TTC549 (cell line): ENCODE measurements at regions not wholly inside any gene's neighbourhood (a gene's known extent, or its start where the extent isn't known, plus 50 kb on each side); places are given as distances from the start of the nearest gene placed in this dataset.
"Not testable (repeated sequence)": the region's sequence is repeated elsewhere in the genome, so short reads cannot be mapped to it uniquely, and the experiment has no call there.

Experiments used
- FAIRE-seq: peaks from 2 replicates; lab custom pipeline; 2012; peaks lifted over from hg19 to GRCh38; lab: Jason Lieb, UNC

- FAIRE-seq = no peak
Measured at GRCh38 chrX:86887341-86887740, 630.3 kb upstream of the KLHL4 start.

GRCh38 chrX:86910027-86910426 is 607.6 kb upstream of the KLHL4 start:
- FAIRE-seq = no peak

DNA sequence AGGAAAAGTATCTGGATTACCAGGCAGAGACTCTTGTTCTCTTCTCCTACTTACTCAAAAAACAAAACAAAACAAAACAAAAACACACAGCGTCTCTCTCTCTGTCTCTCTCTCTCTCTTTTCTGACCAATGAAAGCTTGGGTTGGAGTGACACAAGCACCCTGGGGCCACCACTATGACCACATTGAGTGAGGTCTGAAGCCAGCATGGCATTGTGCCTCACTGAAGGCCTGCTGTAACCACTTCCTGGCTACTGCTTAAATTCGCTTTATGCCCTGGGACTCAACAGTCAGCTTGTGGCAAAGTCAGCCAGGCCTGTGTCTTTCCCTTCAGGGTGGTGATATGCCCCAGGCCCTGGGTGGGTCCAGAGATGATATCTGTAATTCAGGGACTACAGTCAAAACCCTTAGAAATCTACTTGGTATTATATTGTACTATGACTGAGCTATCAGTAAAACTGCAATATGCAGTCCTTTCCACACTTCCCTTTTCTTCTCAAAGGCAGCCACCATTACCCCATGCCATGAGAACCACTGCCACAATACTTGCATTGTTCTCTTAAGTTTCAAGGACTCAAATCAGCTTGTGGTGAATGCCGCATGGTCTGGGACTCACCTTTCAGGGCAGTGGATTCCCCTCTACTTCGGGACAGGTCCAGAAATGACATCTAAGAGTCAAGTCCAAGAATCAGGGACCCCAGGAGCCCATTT is 606.8 kb upstream of the KLHL4 start:
- FAIRE-seq = no peak

DNA sequence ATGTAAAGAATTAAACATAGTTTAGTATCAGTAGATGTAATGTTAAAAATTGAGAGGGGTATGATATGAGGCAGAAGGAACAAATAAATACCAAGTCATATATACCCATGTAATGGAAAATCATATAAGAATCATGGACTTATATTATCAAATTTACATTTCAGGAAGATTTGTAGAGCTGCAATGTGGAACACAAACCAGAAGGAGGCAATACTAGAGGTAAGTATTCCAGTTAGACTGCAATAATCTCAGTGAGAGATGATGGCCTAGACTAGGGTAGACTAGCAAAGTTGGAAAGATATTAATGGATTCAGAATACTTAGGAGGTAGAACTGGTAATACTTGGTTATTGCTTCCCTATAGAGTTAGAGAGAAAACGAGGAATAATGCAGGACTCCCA is 603.0 kb upstream of the KLHL4 start:
- FAIRE-seq = no peak

DNA sequence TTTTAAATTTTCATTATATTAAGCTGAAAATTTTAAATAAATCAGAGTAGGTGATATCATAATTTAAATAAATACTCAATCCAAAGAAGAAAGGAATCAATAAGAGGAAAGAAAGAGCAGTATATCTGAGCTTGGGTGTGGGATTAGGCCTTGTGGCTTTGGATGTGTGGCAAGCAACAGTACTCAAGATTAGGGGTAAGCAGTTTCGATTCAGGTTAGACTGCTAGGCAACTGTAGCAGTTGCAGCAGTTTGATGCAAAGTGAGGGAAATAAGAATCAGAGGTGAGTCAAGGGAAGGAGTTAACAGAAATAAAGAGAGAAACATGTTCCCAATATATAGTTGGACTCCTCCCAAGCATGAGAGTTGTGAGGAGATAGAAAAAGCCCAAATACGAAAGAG is 599.6 kb upstream of the KLHL4 start:
- FAIRE-seq = no peak

DNA sequence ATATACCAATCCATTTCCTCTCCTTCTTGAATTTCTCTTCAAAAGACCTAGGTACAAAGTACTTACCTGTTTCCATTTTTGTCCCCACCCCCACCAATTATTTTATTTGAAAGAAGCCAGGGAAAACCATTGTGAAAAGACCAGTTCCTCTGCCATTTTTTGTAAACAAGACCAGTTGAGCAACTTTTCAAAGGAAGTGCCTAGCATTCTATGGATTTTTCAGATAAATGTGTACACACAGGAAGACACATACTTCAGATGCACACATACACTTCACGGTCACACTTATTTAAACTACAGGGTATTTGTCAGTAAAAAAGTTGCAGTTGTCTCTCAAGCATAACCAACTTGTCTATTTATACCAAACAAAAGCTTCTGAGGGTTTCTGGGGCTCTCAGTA is 587.2 kb upstream of the KLHL4 start:
- FAIRE-seq = no peak

GRCh38 chrX:86935988-86936387 is 581.6 kb upstream of the KLHL4 start:
- no peak for FAIRE-seq

- peak; percentile 71 for FAIRE-seq
Measured at GRCh38 chrX:86946569-86946968, 571.0 kb upstream of the KLHL4 start.

GRCh38 chrX:86964321-86964720 is 553.3 kb upstream of the KLHL4 start:
- no peak for FAIRE-seq

GRCh38 chrX:86981326-86981879 is 536.2 kb upstream of the KLHL4 start:
- FAIRE-seq = no peak

DNA sequence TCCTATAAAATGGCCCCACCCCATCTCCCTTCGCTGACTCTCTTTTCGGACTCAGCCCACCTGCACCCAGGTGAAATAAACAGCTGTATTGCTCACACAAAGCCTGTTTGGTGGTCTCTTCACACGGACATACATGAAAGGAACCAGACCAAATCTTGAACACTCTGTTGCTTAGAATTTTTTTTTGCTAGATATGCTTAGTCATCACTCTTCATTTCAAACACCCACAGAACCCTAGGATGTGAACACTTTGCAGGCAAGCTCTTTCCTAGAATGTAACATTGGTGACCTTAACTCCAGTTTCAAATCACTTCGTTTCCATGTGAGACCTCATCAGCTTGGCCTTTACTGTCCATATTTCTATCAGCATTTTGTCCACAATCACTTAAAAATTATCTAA is 530.3 kb upstream of the KLHL4 start:
- not testable (repeated sequence) for FAIRE-seq

DNA sequence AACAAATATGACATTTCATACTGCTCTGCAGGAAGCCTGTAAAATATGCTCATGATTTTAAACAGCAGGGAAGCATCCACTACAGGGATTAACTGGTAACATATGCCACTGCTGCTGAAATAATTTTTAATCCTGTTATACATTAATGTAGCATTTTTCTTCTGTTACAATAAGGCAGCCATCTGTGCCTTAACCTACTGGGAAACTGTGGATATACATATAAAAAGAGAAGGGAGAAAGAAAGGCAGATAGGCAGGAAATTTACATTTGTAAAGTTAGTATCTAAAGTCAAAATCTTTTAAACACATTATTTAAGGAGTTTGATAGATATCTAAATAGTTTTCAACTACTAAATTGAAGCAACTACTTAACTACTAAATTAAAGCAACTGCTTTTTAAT is 514.6 kb upstream of the KLHL4 start:
- no peak for FAIRE-seq

DNA sequence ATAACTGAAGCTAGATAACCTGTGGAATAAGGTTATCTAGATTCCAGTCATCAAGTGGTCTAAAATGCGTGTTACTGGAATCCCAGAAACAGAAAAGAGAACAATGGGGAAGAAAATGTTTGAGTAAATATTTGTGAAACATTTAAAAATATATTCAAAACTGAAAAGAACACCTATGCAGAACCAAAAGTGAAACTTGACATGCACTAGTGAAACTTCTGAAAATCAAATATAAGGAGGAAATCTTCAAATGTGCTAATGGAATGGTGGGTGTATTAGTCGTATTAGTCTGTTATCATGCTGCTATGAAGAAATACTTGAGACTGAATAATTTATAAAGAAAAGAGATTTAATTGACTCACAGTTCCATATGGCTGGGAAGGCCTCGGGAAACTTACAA is 512.4 kb upstream of the KLHL4 start:
- no peak for FAIRE-seq

GRCh38 chrX:87005885-87006284 is 511.7 kb upstream of the KLHL4 start:
- no peak for FAIRE-seq

DNA sequence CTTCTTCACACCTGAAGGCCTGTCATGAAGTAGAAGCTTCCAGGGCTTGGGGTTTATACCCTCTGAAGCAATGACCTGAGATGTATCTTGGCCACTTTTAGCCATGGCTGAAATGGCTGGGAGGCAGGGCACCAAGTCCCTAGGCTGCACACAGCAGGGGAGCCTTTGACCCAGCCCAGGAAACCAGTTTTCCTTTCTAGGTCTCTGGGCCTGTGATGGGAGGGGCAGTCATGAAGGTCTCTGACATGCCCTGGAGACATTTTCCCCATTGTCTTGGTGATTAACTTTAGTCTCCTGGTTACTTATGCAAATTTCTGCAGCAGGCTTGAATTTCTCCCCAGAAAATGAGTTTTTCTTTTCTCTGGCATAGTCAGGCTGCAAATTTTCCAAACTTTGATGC is 511.0 kb upstream of the KLHL4 start:
- FAIRE-seq = no peak

- FAIRE-seq = no peak
Measured at GRCh38 chrX:87017210-87017609, 500.4 kb upstream of the KLHL4 start.

- not testable (repeated sequence) for FAIRE-seq
Measured at GRCh38 chrX:87033115-87033514, 484.5 kb upstream of the KLHL4 start.

DNA sequence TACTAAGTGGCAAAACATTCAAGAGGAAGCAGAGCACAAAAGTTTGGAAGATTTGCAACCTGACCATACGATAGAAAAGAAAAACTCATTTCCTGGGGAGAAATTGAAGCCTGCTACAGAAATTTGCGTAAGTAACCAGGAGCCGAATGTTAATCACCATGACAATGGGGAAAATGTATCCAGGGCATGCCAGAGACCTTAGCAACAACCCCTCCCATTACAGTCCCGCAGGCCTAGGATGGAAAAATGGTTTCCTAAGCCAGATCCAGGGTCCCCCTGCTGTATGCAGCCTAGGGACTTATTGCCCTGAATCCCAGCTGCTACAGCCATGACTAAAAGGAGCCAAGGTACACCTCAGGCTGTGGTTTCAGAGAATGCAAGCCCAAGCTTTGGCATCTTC is 472.2 kb upstream of the KLHL4 start:
- no peak for FAIRE-seq

DNA sequence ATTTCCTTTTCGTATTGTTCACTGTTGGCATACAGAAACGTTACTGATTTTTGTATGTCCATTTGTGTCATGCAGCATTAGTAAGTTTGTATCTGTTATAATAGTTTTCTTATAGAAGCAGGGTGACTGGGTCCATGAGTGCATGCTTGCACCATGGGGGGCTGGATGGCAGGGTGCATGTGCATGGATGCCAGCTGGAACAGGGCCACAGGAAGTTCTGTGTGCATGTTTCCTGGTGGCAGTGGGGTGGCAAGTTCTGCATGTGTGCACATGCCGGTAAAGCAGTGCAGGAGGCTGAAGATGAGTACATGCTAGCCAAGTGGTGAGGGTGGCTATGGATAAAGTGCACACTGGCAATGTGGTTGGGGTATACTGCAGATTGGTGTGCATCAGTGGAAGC is 468.0 kb upstream of the KLHL4 start:
- FAIRE-seq = no peak

DNA sequence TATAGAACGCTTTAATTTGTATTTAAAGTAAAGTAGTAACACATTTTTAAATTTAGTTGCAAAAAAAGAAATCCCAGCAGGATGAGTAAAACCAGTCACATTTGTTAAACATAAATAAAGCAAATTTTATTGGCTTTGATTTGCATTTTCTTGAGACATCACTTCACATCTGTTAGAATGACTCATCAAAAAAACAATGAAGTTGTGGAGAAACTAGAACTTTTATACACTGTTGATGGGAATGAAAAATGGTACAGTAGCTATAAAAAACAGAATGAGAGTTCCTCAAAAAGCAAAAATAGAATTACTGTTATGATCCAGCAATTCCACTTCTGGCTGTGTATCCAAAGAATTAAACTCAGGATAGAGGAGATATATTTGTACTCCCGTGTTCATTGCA is 454.0 kb upstream of the KLHL4 start:
- FAIRE-seq = no peak

DNA sequence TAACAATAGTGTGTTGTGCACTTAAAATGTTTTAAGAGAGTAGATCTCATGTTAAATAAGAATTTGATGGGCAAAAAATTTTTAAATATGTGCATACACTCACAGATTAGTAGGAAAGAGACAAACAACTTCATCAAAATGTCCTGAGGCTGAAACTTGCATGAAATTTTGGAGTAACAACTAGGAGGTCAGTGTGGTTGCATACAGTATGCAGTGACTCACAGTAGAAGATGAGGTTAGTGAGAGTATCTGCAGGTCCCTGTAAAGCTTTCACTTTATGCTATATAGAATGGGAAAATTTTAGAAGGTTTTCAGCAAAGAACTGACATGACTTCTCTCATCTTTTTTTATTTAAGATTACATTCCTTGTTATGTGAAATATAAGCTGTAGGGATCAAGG is 453.1 kb upstream of the KLHL4 start:
- no peak for FAIRE-seq

- no peak for FAIRE-seq
Measured at GRCh38 chrX:87067795-87068369, 449.7 kb upstream of the KLHL4 start.

GRCh38 chrX:87078231-87078630 is 439.4 kb upstream of the KLHL4 start:
- no peak for FAIRE-seq

- FAIRE-seq = no peak
Measured at GRCh38 chrX:87098477-87098876, 419.1 kb upstream of the KLHL4 start.
